H1 (cell line): ENCODE measurements at regions not wholly inside any gene's neighbourhood (a gene's known extent, or its start where the extent isn't known, plus 50 kb on each side); places are given as distances from the start of the nearest gene placed in this dataset.

Experiments
- CTCF ChIA-PET: fragments of 300-600 bp; sonication (Branson Sonifier 250); formaldehyde crosslinking; loops from one replicate; lab custom pipeline; 2021; ENCODE audit not compliant: partially characterized antibody; lab: Charles Lee
- POLR2A ChIA-PET: fragments of 300-600 bp; sonication (Branson Sonifier 250); formaldehyde crosslinking; loops from one replicate; lab custom pipeline; 2021; ENCODE audit warnings: inconsistent platforms; ENCODE audit not compliant: partially characterized antibody; lab: Charles Lee
- DNase-seq, 2 experiments: peaks; one replicate each; pipeline versions ENCODE4 v3.0.0 to v3.0.0-alpha.2; 2010 to 2022; ENCODE audit warnings: low spot score in 2 of 2, low read depth in 1 of 2, mixed read lengths in 1 of 2
- FAIRE-seq: peaks from 2 replicates; lab custom pipeline; 2011; peaks lifted over from hg19 to GRCh38; lab: Jason Lieb, UNC
- H2AFZ ChIP-seq: 2 replicates; pipeline ENCODE4 v1.8.1; 2012; ENCODE audit warnings: low read length, inconsistent platforms
- H2AK5ac ChIP-seq: 2 replicates; pipeline ENCODE4 v1.6.1; 2013; ENCODE audit warnings: low read depth, low read length
- H2BK120ac ChIP-seq: replicated peaks from 2 replicates; pipeline ENCODE3; 2013; ENCODE audit warnings: low read depth, low read length, inconsistent platforms
- H2BK12ac ChIP-seq: 2 replicates; pipeline ENCODE4 v1.6.1; 2013; ENCODE audit warnings: low read depth, low read length
- H2BK15ac ChIP-seq: 2 replicates; pipeline ENCODE4 v1.6.1; 2013; ENCODE audit warnings: low read length
- H2BK20ac ChIP-seq: 2 replicates; pipeline ENCODE4 v1.6.1; 2013; ENCODE audit warnings: low read length
- H2BK5ac ChIP-seq: 2 replicates; pipeline ENCODE4 v1.6.1; 2013; ENCODE audit warnings: low read depth, low read length
- H3K14ac ChIP-seq: 2 replicates; pipeline ENCODE4 v1.6.1; 2013; ENCODE audit warnings: inconsistent platforms; ENCODE audit not compliant: insufficient read length
- H3K18ac ChIP-seq: 2 replicates; pipeline ENCODE4 v1.6.1; 2013; ENCODE audit warnings: low read length; ENCODE audit errors: extremely low read depth
- H3K23ac ChIP-seq: 2 replicates; pipeline ENCODE4 v1.6.1; 2013; ENCODE audit warnings: inconsistent platforms; ENCODE audit not compliant: insufficient read length
- H3K23me2 ChIP-seq: 2 replicates; pipeline ENCODE4 v1.6.1; 2013; ENCODE audit warnings: low read depth, low read length
- H3K27ac ChIP-seq: 2 replicates; pipeline ENCODE4 v1.6.1; 2011; ENCODE audit warnings: low read depth, low read length, inconsistent platforms
- H3K27me3 ChIP-seq, 4 experiments: replicated peaks in 1 of 4; 1 replicate in 1 of 4; 2 replicates in 3 of 4; pipeline versions ENCODE4 v1.6.1 to v1.8.1; 2011 to 2013; ENCODE audit warnings: low read length in 3 of 4, mild to moderate bottlenecking in 3 of 4, inconsistent platforms in 2 of 4, mixed read lengths in 2 of 4, moderate library complexity in 1 of 4; ENCODE audit not compliant: control insufficient read depth in 3 of 4, insufficient read depth in 3 of 4; ENCODE audit errors: extremely low read depth in 1 of 4
- H3K36me3 ChIP-seq, 4 experiments: 2 replicates each; pipeline versions ENCODE4 v1.6.1 to v1.8.1; 2011 to 2013; ENCODE audit warnings: mild to moderate bottlenecking in 4 of 4, low read length in 3 of 4, moderate library complexity in 2 of 4, control low read depth in 1 of 4, inconsistent platforms in 1 of 4; ENCODE audit not compliant: insufficient read depth in 4 of 4, control insufficient read depth in 2 of 4
- H3K4ac ChIP-seq: replicated peaks from 2 replicates; pipeline ENCODE3; 2013; ENCODE audit warnings: low read length, low read depth, mixed read lengths, inconsistent platforms; ENCODE audit not compliant: insufficient read length
- H3K4me1 ChIP-seq, 4 experiments: replicated peaks in 1 of 4; 1 replicate in 1 of 4; 2 replicates in 3 of 4; pipeline versions ENCODE4 v1.6.1 to v1.8.1; 2011 to 2013; ENCODE audit warnings: low read length in 3 of 4, inconsistent platforms in 2 of 4, mixed read lengths in 1 of 4; ENCODE audit not compliant: insufficient read depth in 4 of 4, control insufficient read depth in 3 of 4
- H3K4me2 ChIP-seq, 2 experiments: 2 replicates each; pipeline versions ENCODE4 v1.6.1 to v1.8.1; 2011 to 2013; ENCODE audit warnings: low read depth in 2 of 2, low read length in 2 of 2, control low read depth in 1 of 2, inconsistent platforms in 1 of 2, mild to moderate bottlenecking in 1 of 2; ENCODE audit not compliant: insufficient read depth in 1 of 2
- H3K4me3 ChIP-seq, 4 experiments: fragments of 200-600, 300-600 bp in 1 of 4; sonication (generic), shearing (Covaris generic), sonication (Bioruptor Twin) in 1 of 4; 2 replicates each; pipeline versions ENCODE4 v1.5.1 to v1.8.1; 2011 to 2016; ENCODE audit warnings: low read length in 4 of 4, low read depth in 3 of 4, control low read depth in 2 of 4, inconsistent platforms in 2 of 4, mild to moderate bottlenecking in 2 of 4, mixed read lengths in 1 of 4, moderate library complexity in 1 of 4; ENCODE audit not compliant: insufficient read depth in 2 of 4; ENCODE audit errors: extremely low read depth in 1 of 4
- H3K56ac ChIP-seq: replicated peaks from 2 replicates; pipeline ENCODE3; 2013; ENCODE audit warnings: low read depth, mild to moderate bottlenecking, mixed read lengths, low read length, inconsistent platforms; ENCODE audit not compliant: insufficient read length
- H3K79me1 ChIP-seq: 2 replicates; pipeline ENCODE4 v1.6.1; 2013; ENCODE audit warnings: low read depth, low read length, control low read depth
- H3K79me2 ChIP-seq, 2 experiments: 2 replicates each; pipeline versions ENCODE4 v1.6.1 to v1.8.1; 2012 to 2013; ENCODE audit warnings: low read length in 2 of 2, mild to moderate bottlenecking in 2 of 2, inconsistent platforms in 1 of 2; ENCODE audit not compliant: insufficient read depth in 2 of 2, control insufficient read depth in 1 of 2
- H3K9ac ChIP-seq, 4 experiments: replicated peaks in 1 of 4; 1 replicate in 1 of 4; 2 replicates in 3 of 4; pipeline versions ENCODE4 v1.6.1 to v1.8.1; 2011 to 2013; ENCODE audit warnings: low read depth in 3 of 4, low read length in 3 of 4, control low read depth in 2 of 4, mild to moderate bottlenecking in 2 of 4, moderate library complexity in 2 of 4, inconsistent platforms in 1 of 4; ENCODE audit errors: extremely low read depth in 1 of 4
- H3K9me3 ChIP-seq, 2 experiments: 2 replicates each; pipeline versions ENCODE4 v1.6.1 to v1.8.1; 2012 to 2013; ENCODE audit warnings: mild to moderate bottlenecking in 2 of 2, moderate library complexity in 2 of 2, control low read depth in 1 of 2, inconsistent platforms in 1 of 2, low read depth in 1 of 2, low read length in 1 of 2, mixed read lengths in 1 of 2; ENCODE audit not compliant: insufficient read depth in 2 of 2
- H4K20me1 ChIP-seq, 2 experiments: replicated peaks in 1 of 2; 2 replicates each; pipeline versions ENCODE3 to v1.8.1; 2011 to 2013; ENCODE audit warnings: inconsistent platforms in 2 of 2, low read length in 2 of 2, mild to moderate bottlenecking in 1 of 2; ENCODE audit not compliant: insufficient read depth in 2 of 2, control insufficient read depth in 1 of 2
- H4K5ac ChIP-seq: 2 replicates; pipeline ENCODE4 v1.6.1; 2013; ENCODE audit warnings: low read length, low read depth, mixed read lengths, inconsistent platforms; ENCODE audit not compliant: insufficient read length
- H4K8ac ChIP-seq: 2 replicates; pipeline ENCODE4 v1.8.0; 2013; ENCODE audit warnings: mild to moderate bottlenecking, moderate library complexity, low read length, inconsistent platforms; ENCODE audit not compliant: insufficient read depth; ENCODE audit errors: extremely low read depth
- H4K91ac ChIP-seq: replicated peaks from 2 replicates; pipeline ENCODE3; 2013; ENCODE audit warnings: low read length, mixed read lengths, inconsistent platforms; ENCODE audit not compliant: insufficient read length
- BCL11A ChIP-seq, 2 experiments: IDR thresholded peaks; one replicate each; pipeline ENCODE4 v1.6.1; 2011; ENCODE audit warnings: low read depth in 2 of 2, low read length in 2 of 2, mild to moderate bottlenecking in 2 of 2
- CTBP2 ChIP-seq: IDR thresholded peaks from 2 replicates; pipeline ENCODE4 v1.7.0; 2011; ENCODE audit warnings: borderline replicate concordance, mild to moderate bottlenecking, moderate library complexity, mixed read lengths, low read length; ENCODE audit not compliant: insufficient read depth, insufficient read length
- FOSL1 ChIP-seq: IDR thresholded peaks from 2 replicates; pipeline ENCODE4 v1.6.1; 2011; ENCODE audit warnings: mild to moderate bottlenecking, low read depth, low read length, moderate library complexity; ENCODE audit not compliant: insufficient read depth
- GTF2F1 ChIP-seq: IDR thresholded peaks from 2 replicates; pipeline ENCODE4 v1.6.1; 2012; ENCODE audit warnings: low read depth, low read length, improper control_type of control experiment, borderline replicate concordance
- JUND ChIP-seq: IDR thresholded peaks from 2 replicates; pipeline ENCODE4 v1.6.1; 2011; ENCODE audit warnings: mild to moderate bottlenecking, improper control_type of control experiment, low read length
- KDM4A ChIP-seq: IDR thresholded peaks from one replicate; pipeline ENCODE4 v1.7.1; 2012; ENCODE audit warnings: low read depth, mild to moderate bottlenecking, moderate library complexity, low read length, inconsistent platforms; ENCODE audit not compliant: severe bottlenecking
- MAFK ChIP-seq: IDR thresholded peaks from 2 replicates; pipeline ENCODE4 v1.6.1; 2012; ENCODE audit warnings: low read depth, mild to moderate bottlenecking, improper control_type of control experiment, low read length
- NANOG ChIP-seq: IDR thresholded peaks from 2 replicates; pipeline ENCODE4 v1.6.1; 2011; ENCODE audit warnings: low read length, low read depth, mild to moderate bottlenecking, inconsistent platforms; ENCODE audit not compliant: insufficient read depth, poor library complexity, severe bottlenecking
- PHF8 ChIP-seq: fragments of 200-600 bp; sonication (generic); conservative IDR thresholded peaks from 2 replicates; pipeline ENCODE4 v1.7.1; 2012; ENCODE audit warnings: low read depth, mild to moderate bottlenecking, inconsistent platforms, low read length, moderate library complexity
- RNF2 ChIP-seq: fragments of 200-900, 300-1000 bp; sonication (generic); IDR thresholded peaks from 2 replicates; pipeline ENCODE4 v1.7.1; 2016; ENCODE audit warnings: borderline replicate concordance, low read depth, mild to moderate bottlenecking, antibody characterized with exemption, low read length; ENCODE audit not compliant: poor library complexity, severe bottlenecking; ENCODE audit errors: missing control alignments
- RXRA ChIP-seq: IDR thresholded peaks from 2 replicates; pipeline ENCODE4 v1.6.1; 2011; ENCODE audit warnings: low read depth, mild to moderate bottlenecking, low read length, moderate library complexity; ENCODE audit not compliant: insufficient read depth
- SIX5 ChIP-seq: IDR thresholded peaks from 2 replicates; pipeline ENCODE4 v1.6.1; 2011; ENCODE audit warnings: mild to moderate bottlenecking, low read depth, low read length
- TEAD4 ChIP-seq: IDR thresholded peaks from 2 replicates; pipeline ENCODE4 v1.6.1; 2012; ENCODE audit warnings: low read depth, low read length, inconsistent platforms, mixed read lengths
- YY1 ChIP-seq: IDR thresholded peaks from 2 replicates; pipeline ENCODE4 v1.6.1; 2011; ENCODE audit warnings: low read depth, mild to moderate bottlenecking, low read length
- WGBS, 2 experiments: shearing (Covaris generic) in 1 of 2; methylation state at CpG; one replicate each; pipeline versions ENCODE4 v1.1.6 to v1.1.7; 2013 to 2015; ENCODE audit warnings: low lambda C conversion rate in 2 of 2, mixed read lengths in 2 of 2, inconsistent platforms in 1 of 2, low coverage in 1 of 2, missing lambda C conversion rate in 1 of 2; ENCODE audit not compliant: insufficient replicate concordance in 2 of 2, insufficient coverage in 1 of 2, insufficient read length in 1 of 2; ENCODE audit errors: extremely low coverage in 1 of 2, missing lambda C conversion rate in 1 of 2; 5-methylcytosine and 5-hydroxymethylcytosine counted together

- H3K18ac ChIP-seq = no peak overlapping the region
- no peaks in the 10 kb centered on the region for H4K20me1 ChIP-seq
- no peaks in the 10 kb centered on the region for H3K36me3 ChIP-seq
- POLR2A ChIA-PET = no interaction called here
- no peak overlapping the region for H3K14ac ChIP-seq
- no peak overlapping the region for H3K9ac ChIP-seq
- H2BK15ac ChIP-seq = no peak overlapping the region
- H2BK20ac ChIP-seq = no peak overlapping the region
- no peaks in the 10 kb centered on the region for H3K79me1 ChIP-seq
- no peaks in the 10 kb centered on the region for H3K9me3 ChIP-seq
- H3K4ac ChIP-seq = no peak overlapping the region
- CTCF ChIA-PET = interaction anchor here (0.7 to 2.1 kb wide), 3 partner anchors 24 to 261 kb away, joined by 3 to 11 read pairs (median 3); no protein-coding TSS in a partner anchor
- H3K4me3 ChIP-seq = no peak overlapping the region
- H2AK5ac ChIP-seq = no peak overlapping the region
- H3K27me3 ChIP-seq = peaks cover 0 to 1% (median 0%) of the 10 kb centered on the region in 4 experiments; a peak in 1 of 7 replicates
- no peak overlapping the region for H2BK12ac ChIP-seq
- no peak overlapping the region for H3K4me2 ChIP-seq
- H2AFZ ChIP-seq = no peak overlapping the region
- no peak overlapping the region for H2BK5ac ChIP-seq
- no peak overlapping the region for H3K56ac ChIP-seq
- FAIRE-seq (no peak), DNase-seq (no peak)
- no peak overlapping the region for H4K8ac ChIP-seq
- no peak overlapping the region for H3K23ac ChIP-seq
- WGBS, 2 experiments = 91% methylated on average over 4 of the region's 4 CpGs; no CpG with 5 or more reads in 1 of the 2 experiments
- no peak overlapping the region for H3K27ac ChIP-seq
- no peaks in the 10 kb centered on the region for H3K23me2 ChIP-seq
- H4K91ac ChIP-seq = no peak overlapping the region
- no peaks in the 10 kb centered on the region for H3K4me1 ChIP-seq
- H4K5ac ChIP-seq = no peak overlapping the region
- no peak overlapping the region for H2BK120ac ChIP-seq
- no peaks in the 10 kb centered on the region for H3K79me2 ChIP-seq
- no peak for TF ChIP-seq SIX5
- no peak for TF ChIP-seq PHF8
- no peak for TF ChIP-seq KDM4A
- TF ChIP-seq BCL11A (IDR thresholded peaks at IDR 0.05; ENCODE audit: low read depth in 2 of 2, low read length in 2 of 2) = no peak
- no peak for TF ChIP-seq NANOG
- no peak for TF ChIP-seq FOSL1
- no peak for TF ChIP-seq JUND
- no peak for TF ChIP-seq CTBP2
- no peak for TF ChIP-seq YY1
- no peak for TF ChIP-seq TEAD4
- no peak for TF ChIP-seq RXRA
- TF ChIP-seq MAFK = no peak
- TF ChIP-seq RNF2 = no peak
- no peak for TF ChIP-seq GTF2F1
Measured at GRCh38 chr5:36435516-36435915, 133.8 kb upstream of the RANBP3L start.
